ENCODE measurements at regions not wholly inside any gene's neighbourhood (a gene's known extent, or its start where the extent isn't known, plus 50 kb on each side); places are given as distances from the start of the nearest gene placed in this dataset.

- Histone ChIP-seq H2BK120ac (ENCODE audit: low read depth, low read length) (no peak overlapping the region), H3K27me3 (ENCODE audit: control insufficient read depth in 1 of 2, insufficient read depth in 1 of 2, low read length in 2 of 2) (no peaks in the 10 kb centered on the region), H3K9me3 (ENCODE audit: control insufficient read depth, low read length) (no peaks in the 10 kb centered on the region), H2AFZ (ENCODE audit: low read depth, low read length) (no peak overlapping the region), H4K8ac (ENCODE audit: low read length) (no peak overlapping the region), H4K91ac (ENCODE audit: low read length) (no peak overlapping the region), H3K79me1 (replicated peaks; ENCODE audit: low read length, poor library complexity, severe bottlenecking) (no peaks in the 10 kb centered on the region), H3K14ac (ENCODE audit: low read length in 2 of 2) (no peak overlapping the region), H3K4me1 (ENCODE audit: control insufficient read depth, insufficient read depth, low read depth, low read length) (no peaks in the 10 kb centered on the region), H2BK12ac (ENCODE audit: low read length in 2 of 2) (no peak overlapping the region), H3K4me3 (ENCODE audit: insufficient read depth in 1 of 2, low read depth in 1 of 2, low read length in 2 of 2) (no peak overlapping the region), H3K9ac (ENCODE audit: low read length) (no peak overlapping the region), H3K23ac (ENCODE audit: low read length in 2 of 2) (no peak overlapping the region), H2AK5ac (ENCODE audit: low read length, severe bottlenecking) (no peak overlapping the region), H3K27ac (ENCODE audit: low read length, poor library complexity, severe bottlenecking) (no peak overlapping the region), H2BK15ac (ENCODE audit: low read depth, poor library complexity, severe bottlenecking) (no peak overlapping the region), H3K4ac (ENCODE audit: low read depth in 1 of 2, low read length in 2 of 2) (no peak overlapping the region), H3K18ac (ENCODE audit: low read depth in 1 of 2, low read length in 2 of 2) (no peak overlapping the region), H3K36me3 (ENCODE audit: control insufficient read depth in 1 of 2, insufficient read depth in 2 of 2, low read depth in 1 of 2, low read length in 2 of 2) (no peaks in the 10 kb centered on the region), H2BK5ac (ENCODE audit: low read depth, low read length, poor library complexity, severe bottlenecking) (no peak overlapping the region), H3K4me2 (ENCODE audit: low read length, poor library complexity, severe bottlenecking) (no peak overlapping the region)
- no CpG with 5 or more reads among the region's 1 CpG for WGBS
- no peak for DNase-seq
These were observed 355.8 kb downstream of the PCDH7 start for GRCh38 chr4:31075969-31076368.

- no peak overlapping the region for H3K4me3 ChIP-seq (ENCODE audit: insufficient read depth in 1 of 2, low read depth in 1 of 2, low read length in 2 of 2)
- H3K14ac ChIP-seq (ENCODE audit: low read length in 2 of 2), result no peak overlapping the region
- no peak overlapping the region for H2BK15ac ChIP-seq (ENCODE audit: low read depth, poor library complexity, severe bottlenecking)
- no peak overlapping the region for H2BK5ac ChIP-seq (ENCODE audit: low read depth, low read length, poor library complexity, severe bottlenecking)
- H2AFZ ChIP-seq (ENCODE audit: low read depth, low read length), result no peak overlapping the region
- H2BK12ac ChIP-seq (ENCODE audit: low read length in 2 of 2), result no peak overlapping the region
- no peak overlapping the region for H3K4ac ChIP-seq (ENCODE audit: low read depth in 1 of 2, low read length in 2 of 2)
- H4K91ac ChIP-seq (ENCODE audit: low read length), result no peak overlapping the region
- H3K18ac ChIP-seq (ENCODE audit: low read depth in 1 of 2, low read length in 2 of 2), result no peak overlapping the region
- no peak overlapping the region for H2AK5ac ChIP-seq (ENCODE audit: low read length, severe bottlenecking)
- H3K23ac ChIP-seq (ENCODE audit: low read length in 2 of 2), result no peak overlapping the region
- no peaks in the 10 kb centered on the region for H3K36me3 ChIP-seq (ENCODE audit: control insufficient read depth in 1 of 2, insufficient read depth in 2 of 2, low read depth in 1 of 2, low read length in 2 of 2)
- H3K27me3 ChIP-seq (ENCODE audit: control insufficient read depth in 1 of 2, insufficient read depth in 1 of 2, low read length in 2 of 2), result no peaks in the 10 kb centered on the region
- H3K27ac ChIP-seq (ENCODE audit: low read length, poor library complexity, severe bottlenecking), result no peak overlapping the region
- no peaks in the 10 kb centered on the region for H3K79me1 ChIP-seq (replicated peaks; ENCODE audit: low read length, poor library complexity, severe bottlenecking)
- WGBS, result 100% methylated on average over 1 of the region's 1 CpG
- no peaks in the 10 kb centered on the region for H3K9me3 ChIP-seq (ENCODE audit: control insufficient read depth, low read length)
- DNase-seq, result no peak
- no peaks in the 10 kb centered on the region for H3K4me1 ChIP-seq (ENCODE audit: control insufficient read depth, insufficient read depth, low read depth, low read length)
- no peak overlapping the region for H2BK120ac ChIP-seq (ENCODE audit: low read depth, low read length)
- no peak overlapping the region for H4K8ac ChIP-seq (ENCODE audit: low read length)
- H3K4me2 ChIP-seq (ENCODE audit: low read length, poor library complexity, severe bottlenecking), result no peak overlapping the region
- no peak overlapping the region for H3K9ac ChIP-seq (ENCODE audit: low read length)
These were observed 358.5 kb downstream of the PCDH7 start for GRCh38 chr4:31078661-31079060.

GRCh38 chr4:31080887-31081286 lies 360.7 kb downstream of the PCDH7 start:
- H2BK15ac ChIP-seq (ENCODE audit: low read depth, poor library complexity, severe bottlenecking), result no peak overlapping the region
- no peaks in the 10 kb centered on the region for H3K79me1 ChIP-seq (replicated peaks; ENCODE audit: low read length, poor library complexity, severe bottlenecking)
- H2BK12ac ChIP-seq (ENCODE audit: low read length in 2 of 2), result no peak overlapping the region
- no peak for DNase-seq
- no peak overlapping the region for H2BK5ac ChIP-seq (ENCODE audit: low read depth, low read length, poor library complexity, severe bottlenecking)
- no peak overlapping the region for H3K27ac ChIP-seq (ENCODE audit: low read length, poor library complexity, severe bottlenecking)
- no peak overlapping the region for H2AFZ ChIP-seq (ENCODE audit: low read depth, low read length)
- no peak overlapping the region for H2AK5ac ChIP-seq (ENCODE audit: low read length, severe bottlenecking)
- H3K18ac ChIP-seq (ENCODE audit: low read depth in 1 of 2, low read length in 2 of 2), result no peak overlapping the region
- H4K8ac ChIP-seq (ENCODE audit: low read length), result no peak overlapping the region
- H3K9me3 ChIP-seq (ENCODE audit: control insufficient read depth, low read length), result no peaks in the 10 kb centered on the region
- H3K23ac ChIP-seq (ENCODE audit: low read length in 2 of 2), result no peak overlapping the region
- H3K9ac ChIP-seq (ENCODE audit: low read length), result no peak overlapping the region
- no peak overlapping the region for H4K91ac ChIP-seq (ENCODE audit: low read length)
- no peak overlapping the region for H3K14ac ChIP-seq (ENCODE audit: low read length in 2 of 2)
- no peak overlapping the region for H3K4ac ChIP-seq (ENCODE audit: low read depth in 1 of 2, low read length in 2 of 2)
- no peak overlapping the region for H3K4me3 ChIP-seq (ENCODE audit: insufficient read depth in 1 of 2, low read depth in 1 of 2, low read length in 2 of 2)
- no peak overlapping the region for H2BK120ac ChIP-seq (ENCODE audit: low read depth, low read length)
- H3K36me3 ChIP-seq (ENCODE audit: control insufficient read depth in 1 of 2, insufficient read depth in 2 of 2, low read depth in 1 of 2, low read length in 2 of 2), result no peaks in the 10 kb centered on the region
- no peak overlapping the region for H3K4me2 ChIP-seq (ENCODE audit: low read length, poor library complexity, severe bottlenecking)
- no peaks in the 10 kb centered on the region for H3K27me3 ChIP-seq (ENCODE audit: control insufficient read depth in 1 of 2, insufficient read depth in 1 of 2, low read length in 2 of 2)
- WGBS, result 100% methylated on average over 2 of the region's 3 CpGs
- H3K4me1 ChIP-seq (ENCODE audit: control insufficient read depth, insufficient read depth, low read depth, low read length), result peaks cover 2% of the 10 kb centered on the region

GRCh38 chr4:31081366-31081765 lies 361.2 kb downstream of the PCDH7 start:
- Histone ChIP-seq H3K14ac (ENCODE audit: low read length in 2 of 2) (no peak overlapping the region), H3K4me3 (ENCODE audit: insufficient read depth in 1 of 2, low read depth in 1 of 2, low read length in 2 of 2) (no peak overlapping the region), H3K27ac (ENCODE audit: low read length, poor library complexity, severe bottlenecking) (no peak overlapping the region), H3K36me3 (ENCODE audit: control insufficient read depth in 1 of 2, insufficient read depth in 2 of 2, low read depth in 1 of 2, low read length in 2 of 2) (no peaks in the 10 kb centered on the region), H3K79me1 (replicated peaks; ENCODE audit: low read length, poor library complexity, severe bottlenecking) (no peaks in the 10 kb centered on the region), H3K23ac (ENCODE audit: low read length in 2 of 2) (no peak overlapping the region), H2BK15ac (ENCODE audit: low read depth, poor library complexity, severe bottlenecking) (no peak overlapping the region), H3K9ac (ENCODE audit: low read length) (no peak overlapping the region), H2BK5ac (ENCODE audit: low read depth, low read length, poor library complexity, severe bottlenecking) (no peak overlapping the region), H3K4me2 (ENCODE audit: low read length, poor library complexity, severe bottlenecking) (no peak overlapping the region), H2AK5ac (ENCODE audit: low read length, severe bottlenecking) (no peak overlapping the region), H4K91ac (ENCODE audit: low read length) (no peak overlapping the region), H2BK12ac (ENCODE audit: low read length in 2 of 2) (no peak overlapping the region), H4K8ac (ENCODE audit: low read length) (no peak overlapping the region), H3K4ac (ENCODE audit: low read depth in 1 of 2, low read length in 2 of 2) (no peak overlapping the region), H2AFZ (ENCODE audit: low read depth, low read length) (no peak overlapping the region), H3K18ac (ENCODE audit: low read depth in 1 of 2, low read length in 2 of 2) (no peak overlapping the region), H2BK120ac (ENCODE audit: low read depth, low read length) (no peak overlapping the region), H3K27me3 (ENCODE audit: control insufficient read depth in 1 of 2, insufficient read depth in 1 of 2, low read length in 2 of 2) (no peaks in the 10 kb centered on the region), H3K9me3 (ENCODE audit: control insufficient read depth, low read length) (no peaks in the 10 kb centered on the region), H3K4me1 (ENCODE audit: control insufficient read depth, insufficient read depth, low read depth, low read length) (peaks cover 2% of the 10 kb centered on the region)
- peak; percentile 38 for DNase-seq
